ENCODE measurements at regions not wholly inside any gene's neighbourhood (a gene's known extent, or its start where the extent isn't known, plus 50 kb on each side); places are given as distances from the start of the nearest gene placed in this dataset.

DNA sequence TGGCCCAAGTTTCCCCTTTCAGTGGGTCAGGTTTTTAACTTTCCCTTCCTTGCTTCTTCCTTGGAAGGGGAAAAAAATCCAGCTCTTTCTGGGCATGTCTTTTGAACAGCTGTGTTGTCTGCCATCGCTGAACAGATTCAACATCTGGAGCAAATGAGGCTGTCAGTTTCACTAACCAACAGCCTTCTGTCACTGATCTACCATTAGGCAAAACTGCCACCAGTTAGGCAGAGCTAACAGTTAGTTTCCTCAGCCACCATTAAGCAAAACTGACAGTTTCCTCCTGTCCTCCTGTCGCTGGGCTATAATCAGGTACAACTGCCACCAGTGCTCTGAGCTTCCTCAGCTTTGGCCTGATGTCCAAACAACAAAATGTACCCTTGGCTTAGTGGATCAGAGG lies 81.9 kb downstream of the NPTX2 start:
- H3K79me2 ChIP-seq (ENCODE audit: low read length): no peaks in the 10 kb centered on the region
- DNase-seq: no peak
- no peaks in the 10 kb centered on the region for H4K20me1 ChIP-seq (ENCODE audit: insufficient read depth, low read length)
- H3K9ac ChIP-seq (ENCODE audit: low read length): no peak overlapping the region
- no peak overlapping the region for H3K27ac ChIP-seq (ENCODE audit: low read length)
- no peaks in the 10 kb centered on the region for H3K4me1 ChIP-seq (ENCODE audit: low read length)
- H3K9me2 ChIP-seq (replicated peaks; ENCODE audit: insufficient read depth, low read length): no peaks in the 10 kb centered on the region
- H3K36me3 ChIP-seq (replicated peaks; ENCODE audit: insufficient read depth, low read length): no peaks in the 10 kb centered on the region
- no peaks in the 10 kb centered on the region for H3K27me3 ChIP-seq (replicated peaks; ENCODE audit: insufficient read depth, low read length)
- H3F3A ChIP-seq (ENCODE audit: insufficient read depth, low read length): no peaks in the 10 kb centered on the region
- H2AFZ ChIP-seq (ENCODE audit: low read length): no peak overlapping the region
- no peak overlapping the region for H3K4me2 ChIP-seq (ENCODE audit: low read depth, low read length)
- no peak overlapping the region for H3K4me3 ChIP-seq (ENCODE audit: low read length)
- TF ChIP-seq, protein P1, sequence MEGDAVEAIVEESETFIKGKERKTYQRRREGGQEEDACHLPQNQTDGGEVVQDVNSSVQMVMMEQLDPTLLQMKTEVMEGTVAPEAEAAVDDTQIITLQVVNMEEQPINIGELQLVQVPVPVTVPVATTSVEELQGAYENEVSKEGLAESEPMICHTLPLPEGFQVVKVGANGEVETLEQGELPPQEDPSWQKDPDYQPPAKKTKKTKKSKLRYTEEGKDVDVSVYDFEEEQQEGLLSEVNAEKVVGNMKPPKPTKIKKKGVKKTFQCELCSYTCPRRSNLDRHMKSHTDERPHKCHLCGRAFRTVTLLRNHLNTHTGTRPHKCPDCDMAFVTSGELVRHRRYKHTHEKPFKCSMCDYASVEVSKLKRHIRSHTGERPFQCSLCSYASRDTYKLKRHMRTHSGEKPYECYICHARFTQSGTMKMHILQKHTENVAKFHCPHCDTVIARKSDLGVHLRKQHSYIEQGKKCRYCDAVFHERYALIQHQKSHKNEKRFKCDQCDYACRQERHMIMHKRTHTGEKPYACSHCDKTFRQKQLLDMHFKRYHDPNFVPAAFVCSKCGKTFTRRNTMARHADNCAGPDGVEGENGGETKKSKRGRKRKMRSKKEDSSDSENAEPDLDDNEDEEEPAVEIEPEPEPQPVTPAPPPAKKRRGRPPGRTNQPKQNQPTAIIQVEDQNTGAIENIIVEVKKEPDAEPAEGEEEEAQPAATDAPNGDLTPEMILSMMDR (IDR thresholded peaks at IDR 0.05; ENCODE audit: low read length): no peak
- no peak for TF ChIP-seq EZH2phosphoT487 (IDR thresholded peaks at IDR 0.05; ENCODE audit: low read length)
- no peak for TF ChIP-seq EZH2 (optimal IDR thresholded peaks at IDR 0.05; ENCODE audit: low read depth, low read length)
- H3K9me3 ChIP-seq (replicated peaks; ENCODE audit: insufficient read depth, low read length): no peaks in the 10 kb centered on the region

DNA sequence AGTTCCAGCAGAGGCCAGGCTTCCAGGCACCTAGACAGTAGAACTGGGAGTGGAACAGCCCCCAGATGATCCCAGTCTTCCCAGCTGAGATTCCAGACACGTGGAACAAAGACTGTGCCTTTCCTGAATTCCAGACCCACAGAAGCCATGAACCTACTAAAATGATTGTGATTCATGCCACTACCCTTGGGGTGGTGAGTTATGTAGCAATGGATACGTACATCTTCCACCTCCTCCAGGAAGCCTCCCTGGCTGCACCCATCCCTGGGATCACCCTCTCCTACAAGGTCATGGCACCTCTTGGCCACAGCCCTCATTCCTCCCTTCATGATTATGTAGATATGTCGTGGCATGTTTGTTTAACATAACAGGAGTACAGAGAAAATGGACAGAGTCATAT lies 83.4 kb downstream of the NPTX2 start:
- Histone ChIP-seq H3K9ac (ENCODE audit: low read length) (no peak overlapping the region), H3K9me2 (replicated peaks; ENCODE audit: insufficient read depth, low read length) (no peaks in the 10 kb centered on the region), H3K36me3 (replicated peaks; ENCODE audit: insufficient read depth, low read length) (no peaks in the 10 kb centered on the region), H3K4me2 (ENCODE audit: low read depth, low read length) (no peak overlapping the region), H3K27me3 (replicated peaks; ENCODE audit: insufficient read depth, low read length) (no peaks in the 10 kb centered on the region), H3K79me2 (ENCODE audit: low read length) (no peaks in the 10 kb centered on the region), H3K4me1 (ENCODE audit: low read length) (no peaks in the 10 kb centered on the region), H2AFZ (ENCODE audit: low read length) (no peak overlapping the region), H3F3A (ENCODE audit: insufficient read depth, low read length) (no peaks in the 10 kb centered on the region), H3K27ac (ENCODE audit: low read length) (no peak overlapping the region), H3K4me3 (ENCODE audit: low read length) (no peak overlapping the region), H3K9me3 (replicated peaks; ENCODE audit: insufficient read depth, low read length) (no peaks in the 10 kb centered on the region), H4K20me1 (ENCODE audit: insufficient read depth, low read length) (no peaks in the 10 kb centered on the region)
- DNase-seq: no peak
- TF ChIP-seq EZH2 (optimal IDR thresholded peaks at IDR 0.05; ENCODE audit: low read depth, low read length) (no peak), EZH2phosphoT487 (IDR thresholded peaks at IDR 0.05; ENCODE audit: low read length) (no peak)
- TF ChIP-seq, protein P1 (IDR thresholded peaks at IDR 0.05; ENCODE audit: low read length): no peak

DNA sequence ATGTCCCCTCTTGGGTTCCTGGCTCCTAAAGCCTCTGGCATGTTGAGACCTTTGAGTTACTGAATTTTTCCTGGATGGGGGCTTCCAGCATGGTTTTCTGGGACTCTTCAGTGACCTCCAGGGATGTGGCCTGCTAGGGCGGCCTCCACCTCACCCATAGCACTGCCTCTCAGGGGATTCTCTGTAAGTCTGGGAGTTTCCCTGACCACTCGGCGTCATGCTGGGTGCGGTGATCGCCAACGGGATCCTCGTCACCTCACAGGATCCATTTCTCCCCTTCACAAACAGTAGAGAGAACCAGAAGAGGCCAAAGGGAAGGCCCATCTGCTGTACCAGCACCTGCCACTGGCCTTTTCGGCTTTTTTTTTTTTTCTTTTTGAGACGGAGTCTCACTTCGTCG lies 84.3 kb downstream of the NPTX2 start:
- Histone ChIP-seq H4K20me1 (ENCODE audit: insufficient read depth, low read length) (no peaks in the 10 kb centered on the region), H3K9me3 (replicated peaks; ENCODE audit: insufficient read depth, low read length) (no peaks in the 10 kb centered on the region), H3K27me3 (replicated peaks; ENCODE audit: insufficient read depth, low read length) (no peaks in the 10 kb centered on the region; the same call in 1 of the 2 replicates), H3K79me2 (ENCODE audit: low read length) (no peaks in the 10 kb centered on the region), H3F3A (ENCODE audit: insufficient read depth, low read length) (no peaks in the 10 kb centered on the region), H3K9ac (ENCODE audit: low read length) (no peak overlapping the region), H3K4me1 (ENCODE audit: low read length) (no peaks in the 10 kb centered on the region), H3K27ac (ENCODE audit: low read length) (no peak overlapping the region), H3K4me2 (ENCODE audit: low read depth, low read length) (no peak overlapping the region), H3K9me2 (replicated peaks; ENCODE audit: insufficient read depth, low read length) (no peaks in the 10 kb centered on the region), H2AFZ (ENCODE audit: low read length) (no peak overlapping the region), H3K4me3 (ENCODE audit: low read length) (no peak overlapping the region), H3K36me3 (replicated peaks; ENCODE audit: insufficient read depth, low read length) (no peaks in the 10 kb centered on the region)
- TF ChIP-seq EZH2 (optimal IDR thresholded peaks at IDR 0.05; ENCODE audit: low read depth, low read length) (no peak), EZH2phosphoT487 (IDR thresholded peaks at IDR 0.05; ENCODE audit: low read length) (no peak)
- TF ChIP-seq, protein P1 (IDR thresholded peaks at IDR 0.05; ENCODE audit: low read length): no peak
- DNase-seq: no peak

All from MM.1S (cell line).